ENCODE measurements at regions not wholly inside any gene's neighbourhood (a gene's known extent, or its start where the extent isn't known, plus 50 kb on each side); places are given as distances from the start of the nearest gene placed in this dataset.
A peak's percentile ranks its signal among the peaks of the same experiment; 100 is the strongest.

GRCh38 chr2:238777369-238778067, 70.4 kb upstream of the TWIST2 start:
- Histone ChIP-seq H3K36me3 (replicated peaks; ENCODE audit: low read depth, low read length) (no peaks in the 10 kb centered on the region), H3K4me3 (ENCODE audit: low read length) (no peak overlapping the region), H3K4me1 (ENCODE audit: low read length) (no peaks in the 10 kb centered on the region), H3K4me2 (ENCODE audit: low read length) (no peak overlapping the region), H2AFZ (ENCODE audit: low read depth, low read length) (no peak overlapping the region), H4K20me1 (ENCODE audit: insufficient read depth, low read length) (no peaks in the 10 kb centered on the region), H3K79me2 (ENCODE audit: low read length) (no peaks in the 10 kb centered on the region), H3K27ac (ENCODE audit: low read length) (peak overlapping the region; percentile 78), H3K27me3 (ENCODE audit: low read depth, low read length) (no peaks in the 10 kb centered on the region), H3K9ac (ENCODE audit: low read length) (no peak overlapping the region), H3K9me3 (ENCODE audit: insufficient read depth, low read length) (no peaks in the 10 kb centered on the region)
- TF ChIP-seq EZH2phosphoT487 (IDR thresholded peaks at IDR 0.05; ENCODE audit: low read depth) (no peak), CTCF (IDR thresholded peaks at IDR 0.05; ENCODE audit: low read depth, low read length) (no peak)

- Histone ChIP-seq H3K27ac (ENCODE audit: low read length) (no peak overlapping the region), H3K9me3 (ENCODE audit: insufficient read depth, low read length) (no peaks in the 10 kb centered on the region), H4K20me1 (ENCODE audit: insufficient read depth, low read length) (no peaks in the 10 kb centered on the region), H3K4me1 (ENCODE audit: low read length) (no peaks in the 10 kb centered on the region), H3K27me3 (ENCODE audit: low read depth, low read length) (no peaks in the 10 kb centered on the region), H3K4me2 (ENCODE audit: low read length) (no peak overlapping the region), H3K79me2 (ENCODE audit: low read length) (no peaks in the 10 kb centered on the region), H3K4me3 (ENCODE audit: low read length) (no peak overlapping the region), H3K9ac (ENCODE audit: low read length) (no peak overlapping the region), H2AFZ (ENCODE audit: low read depth, low read length) (no peak overlapping the region), H3K36me3 (replicated peaks; ENCODE audit: low read depth, low read length) (no peaks in the 10 kb centered on the region)
- TF ChIP-seq CTCF (IDR thresholded peaks at IDR 0.05; ENCODE audit: low read depth, low read length): peak; percentile 70
- no peak for TF ChIP-seq EZH2phosphoT487 (IDR thresholded peaks at IDR 0.05; ENCODE audit: low read depth)
Observed at GRCh38 chr2:238784671-238785527, 63.0 kb upstream of the TWIST2 start.

- Histone ChIP-seq H4K20me1 (ENCODE audit: insufficient read depth, low read length) (no peaks in the 10 kb centered on the region), H3K4me1 (ENCODE audit: low read length) (no peaks in the 10 kb centered on the region), H3K36me3 (replicated peaks; ENCODE audit: low read depth, low read length) (no peaks in the 10 kb centered on the region), H3K9ac (ENCODE audit: low read length) (no peak overlapping the region), H3K4me2 (ENCODE audit: low read length) (no peak overlapping the region), H3K27ac (ENCODE audit: low read length) (no peak overlapping the region), H3K4me3 (ENCODE audit: low read length) (no peak overlapping the region), H3K27me3 (ENCODE audit: low read depth, low read length) (no peaks in the 10 kb centered on the region), H3K79me2 (ENCODE audit: low read length) (no peaks in the 10 kb centered on the region), H2AFZ (ENCODE audit: low read depth, low read length) (no peak overlapping the region), H3K9me3 (ENCODE audit: insufficient read depth, low read length) (no peaks in the 10 kb centered on the region)
- no peak for TF ChIP-seq CTCF (IDR thresholded peaks at IDR 0.05; ENCODE audit: low read depth, low read length)
- no peak for TF ChIP-seq EZH2phosphoT487 (IDR thresholded peaks at IDR 0.05; ENCODE audit: low read depth)
Observed at GRCh38 chr2:238785528-238785860, 62.4 kb upstream of the TWIST2 start.

GRCh38 chr2:238786379-238786778, 61.5 kb upstream of the TWIST2 start:
- no peaks in the 10 kb centered on the region for H3K36me3 ChIP-seq (replicated peaks; ENCODE audit: low read depth, low read length)
- no peak overlapping the region for H3K27ac ChIP-seq (ENCODE audit: low read length)
- TF ChIP-seq EZH2phosphoT487 (IDR thresholded peaks at IDR 0.05; ENCODE audit: low read depth): no peak
- no peak for TF ChIP-seq CTCF (IDR thresholded peaks at IDR 0.05; ENCODE audit: low read depth, low read length)
- no peak overlapping the region for H3K4me3 ChIP-seq (ENCODE audit: low read length)
- no peaks in the 10 kb centered on the region for H3K27me3 ChIP-seq (ENCODE audit: low read depth, low read length)
- no peaks in the 10 kb centered on the region for H3K9me3 ChIP-seq (ENCODE audit: insufficient read depth, low read length)
- no peaks in the 10 kb centered on the region for H3K79me2 ChIP-seq (ENCODE audit: low read length)
- no peak overlapping the region for H3K9ac ChIP-seq (ENCODE audit: low read length)
- no peak overlapping the region for H3K4me2 ChIP-seq (ENCODE audit: low read length)
- no peaks in the 10 kb centered on the region for H3K4me1 ChIP-seq (ENCODE audit: low read length)
- H4K20me1 ChIP-seq (ENCODE audit: insufficient read depth, low read length): no peaks in the 10 kb centered on the region
- no peak overlapping the region for H2AFZ ChIP-seq (ENCODE audit: low read depth, low read length)
